ENCODE measurements at regions not wholly inside any gene's neighbourhood (a gene's known extent, or its start where the extent isn't known, plus 50 kb on each side); places are given as distances from the start of the nearest gene placed in this dataset.

DNA sequence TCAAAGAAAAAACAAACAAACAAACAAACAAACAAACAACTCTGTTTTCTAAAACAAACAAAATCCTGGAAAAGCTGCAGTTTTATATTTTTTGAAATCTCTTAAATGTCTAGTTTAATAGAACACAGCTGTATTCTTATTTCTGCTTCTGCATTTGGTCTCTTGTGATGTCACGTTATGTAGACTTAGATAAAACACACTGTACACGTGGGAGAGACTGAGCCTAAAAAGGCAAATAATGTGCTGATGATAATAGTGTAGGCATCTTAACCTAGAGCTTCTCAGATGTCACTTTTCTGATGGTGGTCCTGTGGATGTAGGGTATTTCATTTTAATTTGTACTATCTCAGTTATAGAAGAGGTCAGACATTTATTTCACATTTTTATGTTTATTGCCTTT is 261.7 kb downstream of the UTRN start:
- no peak overlapping the region for H3K27ac ChIP-seq
- H3K4me1 ChIP-seq = no peaks in the 10 kb centered on the region
- TF ChIP-seq, protein P1, sequence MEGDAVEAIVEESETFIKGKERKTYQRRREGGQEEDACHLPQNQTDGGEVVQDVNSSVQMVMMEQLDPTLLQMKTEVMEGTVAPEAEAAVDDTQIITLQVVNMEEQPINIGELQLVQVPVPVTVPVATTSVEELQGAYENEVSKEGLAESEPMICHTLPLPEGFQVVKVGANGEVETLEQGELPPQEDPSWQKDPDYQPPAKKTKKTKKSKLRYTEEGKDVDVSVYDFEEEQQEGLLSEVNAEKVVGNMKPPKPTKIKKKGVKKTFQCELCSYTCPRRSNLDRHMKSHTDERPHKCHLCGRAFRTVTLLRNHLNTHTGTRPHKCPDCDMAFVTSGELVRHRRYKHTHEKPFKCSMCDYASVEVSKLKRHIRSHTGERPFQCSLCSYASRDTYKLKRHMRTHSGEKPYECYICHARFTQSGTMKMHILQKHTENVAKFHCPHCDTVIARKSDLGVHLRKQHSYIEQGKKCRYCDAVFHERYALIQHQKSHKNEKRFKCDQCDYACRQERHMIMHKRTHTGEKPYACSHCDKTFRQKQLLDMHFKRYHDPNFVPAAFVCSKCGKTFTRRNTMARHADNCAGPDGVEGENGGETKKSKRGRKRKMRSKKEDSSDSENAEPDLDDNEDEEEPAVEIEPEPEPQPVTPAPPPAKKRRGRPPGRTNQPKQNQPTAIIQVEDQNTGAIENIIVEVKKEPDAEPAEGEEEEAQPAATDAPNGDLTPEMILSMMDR (IDR thresholded peaks at IDR 0.05) = no peak
- DNase-seq = no peak
- H3K27me3 ChIP-seq (ENCODE audit: low read depth) = no peaks in the 10 kb centered on the region
- intact Hi-C loops (cut with DNase I) = no loop called here
- ATAC-seq = no peak
- H3K9me3 ChIP-seq = no peaks in the 10 kb centered on the region
- H3K4me3 ChIP-seq = no peak overlapping the region
- peaks cover 95% of the 10 kb centered on the region for H3K36me3 ChIP-seq

DNA sequence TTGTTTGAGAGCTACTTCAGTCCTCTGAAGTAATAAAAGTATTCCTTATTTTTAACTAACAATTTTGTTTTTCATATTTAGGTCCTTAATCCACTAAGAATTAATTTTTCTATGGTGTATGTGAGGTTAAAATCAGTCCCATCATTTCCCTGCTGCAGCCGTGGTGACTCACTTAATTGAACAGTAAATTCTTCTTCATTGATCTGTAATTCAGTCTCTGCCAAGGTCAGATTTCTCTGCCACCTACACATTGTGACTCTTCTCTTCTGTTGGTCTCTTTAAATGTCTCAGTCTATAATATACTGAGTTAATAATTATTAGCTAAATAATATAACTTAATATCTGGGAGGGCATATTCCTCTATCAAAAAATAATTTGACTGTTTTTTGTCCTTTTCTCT is 262.3 kb downstream of the UTRN start:
- Histone ChIP-seq H3K36me3 (peaks cover 95% of the 10 kb centered on the region), H3K4me3 (no peak overlapping the region), H3K4me1 (no peaks in the 10 kb centered on the region), H3K27ac (no peak overlapping the region), H3K27me3 (ENCODE audit: low read depth) (no peaks in the 10 kb centered on the region), H3K9me3 (no peaks in the 10 kb centered on the region)
- intact Hi-C loops (cut with DNase I) = no loop called here
- TF ChIP-seq, protein P1 (IDR thresholded peaks at IDR 0.05) = no peak
- DNase-seq = no peak
- ATAC-seq = no peak

DNA sequence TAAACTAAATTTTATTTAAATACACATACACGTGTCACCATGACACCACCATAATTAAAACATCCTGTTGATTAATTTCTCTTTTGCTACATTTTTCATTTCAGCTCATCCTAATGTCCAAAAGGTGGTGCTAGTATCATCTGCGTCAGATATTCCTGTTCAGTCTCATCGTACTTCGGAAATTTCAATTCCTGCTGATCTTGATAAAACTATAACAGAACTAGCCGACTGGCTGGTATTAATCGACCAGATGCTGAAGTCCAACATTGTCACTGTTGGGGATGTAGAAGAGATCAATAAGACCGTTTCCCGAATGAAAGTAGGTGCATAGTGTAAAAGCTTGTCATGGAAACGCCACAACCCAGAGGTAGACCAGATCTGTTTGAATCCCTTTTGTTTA is 263.4 kb downstream of the UTRN start:
- H3K27me3 ChIP-seq (ENCODE audit: low read depth) = no peaks in the 10 kb centered on the region
- H3K27ac ChIP-seq = no peak overlapping the region
- TF ChIP-seq, protein P1 (IDR thresholded peaks at IDR 0.05) = no peak
- ATAC-seq (no peak), DNase-seq (no peak)
- H3K9me3 ChIP-seq = no peaks in the 10 kb centered on the region
- intact Hi-C loops (cut with DNase I) = no loop called here
- no peak overlapping the region for H3K4me3 ChIP-seq
- no peaks in the 10 kb centered on the region for H3K4me1 ChIP-seq
- peaks cover 95% of the 10 kb centered on the region for H3K36me3 ChIP-seq

DNA sequence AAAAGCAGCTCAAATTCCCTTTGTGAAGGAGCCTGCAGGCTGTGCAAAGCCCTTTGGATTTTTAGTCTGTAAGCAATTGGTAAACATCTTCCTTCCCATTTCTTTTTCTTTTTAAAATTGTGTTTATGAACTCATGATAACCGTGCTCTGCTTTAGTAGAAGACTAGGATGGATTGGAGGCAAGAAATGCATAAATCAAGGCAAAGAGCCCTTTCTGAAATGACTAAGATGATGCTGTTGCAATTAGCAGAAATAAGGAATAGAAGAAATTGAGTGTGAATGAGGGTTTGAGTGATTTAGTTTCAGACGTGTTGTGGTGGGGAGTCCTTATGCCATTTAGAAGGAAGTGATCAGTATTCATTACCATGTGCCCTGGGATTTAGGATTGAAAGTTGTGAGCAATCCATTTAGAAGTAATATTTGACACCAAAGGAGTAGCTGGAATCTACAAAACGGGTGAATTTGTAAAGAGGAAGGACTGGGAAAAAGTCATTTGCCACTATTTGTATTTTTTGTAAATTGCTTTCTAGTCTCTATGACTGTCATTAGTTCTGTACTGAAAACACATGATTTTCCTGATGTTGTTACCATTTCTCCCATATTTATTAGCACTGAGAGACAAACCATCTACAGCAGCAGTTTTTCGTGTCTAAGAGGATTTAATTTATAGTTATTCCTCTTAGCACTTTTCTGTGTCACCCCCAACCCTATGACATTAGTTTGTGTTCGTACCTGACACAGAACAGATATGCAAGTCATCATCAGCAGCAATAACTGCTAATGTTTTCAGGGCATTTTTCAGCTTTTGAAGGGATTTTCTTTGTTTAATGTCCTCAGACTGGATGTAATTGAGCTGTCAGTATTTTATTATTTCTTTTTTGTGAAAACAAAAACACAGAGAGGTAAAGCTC is 265.0 kb downstream of the UTRN start:
- no peak for DNase-seq
- TF ChIP-seq, protein P1 (IDR thresholded peaks at IDR 0.05) = no peak
- peaks cover 94% of the 10 kb centered on the region for H3K36me3 ChIP-seq
- H3K27me3 ChIP-seq (ENCODE audit: low read depth) = no peaks in the 10 kb centered on the region
- H3K4me1 ChIP-seq = no peaks in the 10 kb centered on the region
- intact Hi-C loops (cut with DNase I) = no loop called here
- no peak for ATAC-seq
- H3K4me3 ChIP-seq = no peak overlapping the region
- H3K9me3 ChIP-seq = no peaks in the 10 kb centered on the region
- H3K27ac ChIP-seq = no peak overlapping the region

DNA sequence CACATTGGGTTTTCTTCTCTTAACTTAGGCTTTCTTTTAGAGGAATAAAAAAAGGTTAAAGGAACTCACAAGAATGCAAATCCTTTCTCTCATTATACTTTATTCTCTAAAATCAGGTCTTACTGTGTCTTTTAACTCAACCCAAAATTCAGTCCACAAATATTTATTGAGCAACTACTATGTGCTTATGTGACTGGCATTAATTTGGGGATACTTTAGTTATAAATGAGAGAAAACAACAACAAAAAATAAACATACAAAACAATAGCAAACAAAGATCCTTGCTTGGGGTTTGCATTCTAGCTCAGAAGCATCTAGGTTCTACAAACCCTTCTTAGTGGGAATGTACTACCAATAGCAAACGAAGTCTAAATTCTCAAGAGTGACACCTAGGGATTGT is 266.2 kb downstream of the UTRN start:
- no peak for DNase-seq
- Histone ChIP-seq H3K36me3 (peaks cover 93% of the 10 kb centered on the region), H3K4me3 (no peak overlapping the region), H3K27ac (no peak overlapping the region), H3K9me3 (no peaks in the 10 kb centered on the region), H3K4me1 (no peaks in the 10 kb centered on the region), H3K27me3 (ENCODE audit: low read depth) (no peaks in the 10 kb centered on the region)
- TF ChIP-seq, protein P1 (IDR thresholded peaks at IDR 0.05) = no peak
- no peak for ATAC-seq
- intact Hi-C loops (cut with DNase I) = no loop called here
